Activated CD8-positive, alpha-beta T cell treated with anti-CD3 and anti-CD28 coated beads for 36 hours (primary cell): ENCODE measurements at regions not wholly inside any gene's neighbourhood (a gene's known extent, or its start where the extent isn't known, plus 50 kb on each side); places are given as distances from the start of the nearest gene placed in this dataset.

Source experiments
- ATAC-seq: fragments of 200-7000 bp; cut with Tn5 transposase; one replicate; pipeline ENCODE4 v1.10.0; 2021; ENCODE audit warnings: mild to moderate bottlenecking, moderate library complexity
- CTCF ChIA-PET: fragments of 350-600 bp; sonication (Branson Sonifier 250); formaldehyde crosslinking; loops from one replicate; lab custom pipeline; 2021; ENCODE audit warnings: antibody characterized with exemption; lab: Charles Lee
- POLR2A ChIA-PET: fragments of 350-600 bp; sonication (Branson Sonifier 250); formaldehyde crosslinking; loops from one replicate; lab custom pipeline; 2021; ENCODE audit warnings: antibody characterized with exemption; lab: Charles Lee
- DNase-seq: peaks from one replicate; pipeline ENCODE4 v3.0.0-alpha.2; 2020
- H3K27ac Mint-ChIP-seq: one replicate; pipeline ENCODE4 v1.8.0; 2021; ENCODE audit warnings: mild to moderate bottlenecking, mixed read lengths
- H3K27me3 Mint-ChIP-seq: one replicate; pipeline ENCODE4 v1.8.0; 2021; ENCODE audit warnings: mixed read lengths
- H3K36me3 Mint-ChIP-seq: one replicate; pipeline ENCODE4 v1.8.0; 2021; ENCODE audit warnings: low read depth, mixed read lengths
- H3K4me1 Mint-ChIP-seq: one replicate; pipeline ENCODE4 v1.8.0; 2021; ENCODE audit warnings: low read depth, mixed read lengths
- H3K4me3 Mint-ChIP-seq: one replicate; pipeline ENCODE4 v1.8.0; 2021; ENCODE audit warnings: mild to moderate bottlenecking, moderate library complexity, mixed read lengths
- H3K9me3 Mint-ChIP-seq: one replicate; pipeline ENCODE4 v1.8.0; 2021; ENCODE audit warnings: mixed read lengths
- intact Hi-C: fragments of 100-400 bp; cut with micrococcal nuclease; formaldehyde crosslinking; loops from one replicate; pipeline ENCODE4 v1.10.0; 2022
- TF ChIP-seq, protein P1 (sequence below): fragments of 200-600 bp; IDR thresholded peaks from one replicate; pipeline ENCODE4 v1.8.0; 2022; ENCODE audit warnings: antibody characterized with exemption, mild to moderate bottlenecking

DNA sequence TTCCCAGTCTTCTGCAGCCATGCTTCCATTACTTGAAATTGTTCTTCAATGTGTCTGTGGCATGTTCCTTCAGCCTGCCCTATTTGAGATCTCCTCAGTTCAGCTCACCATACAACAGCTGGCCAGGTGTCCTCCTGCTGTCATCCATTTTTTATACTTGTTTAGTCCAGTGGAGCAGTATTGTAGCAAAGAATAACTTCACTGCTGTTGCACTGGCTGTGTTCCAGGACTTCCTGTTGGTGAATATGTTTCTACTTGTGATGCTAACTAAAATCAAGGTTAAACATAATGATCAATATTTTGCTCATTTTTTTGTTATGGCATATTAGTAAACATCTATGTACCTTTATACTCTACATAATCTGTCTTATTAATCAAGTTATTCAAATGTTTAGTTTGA lies 1394.1 kb downstream of the PCDH9 start:
- H3K9me3 Mint-ChIP-seq: peaks cover 1% of the 10 kb centered on the region
- intact Hi-C loops: no loop called here
- H3K27ac Mint-ChIP-seq: no peak overlapping the region

DNA sequence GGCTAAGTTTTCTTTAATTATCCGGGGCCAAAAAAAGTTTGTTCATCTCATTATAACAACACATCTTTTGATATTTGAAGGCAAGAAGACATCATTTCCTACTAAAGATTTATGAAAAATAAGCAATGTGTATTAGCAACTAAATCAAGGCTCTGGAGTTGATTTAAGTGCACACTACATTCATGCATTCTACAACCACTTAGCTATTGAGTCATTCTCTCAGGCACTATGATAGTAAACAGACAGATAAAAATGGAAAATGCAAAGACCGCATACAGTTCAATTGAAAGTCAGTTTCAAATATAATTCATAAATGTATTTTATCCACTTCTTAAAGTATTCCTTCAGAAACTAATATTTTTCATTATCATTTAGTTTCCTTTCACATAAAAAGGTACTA lies 1395.2 kb downstream of the PCDH9 start:
- H3K4me1 Mint-ChIP-seq: no peaks in the 10 kb centered on the region
- ATAC-seq (no peak), DNase-seq (no peak)
- CTCF ChIA-PET: no interaction called here
- TF ChIP-seq, protein P1, sequence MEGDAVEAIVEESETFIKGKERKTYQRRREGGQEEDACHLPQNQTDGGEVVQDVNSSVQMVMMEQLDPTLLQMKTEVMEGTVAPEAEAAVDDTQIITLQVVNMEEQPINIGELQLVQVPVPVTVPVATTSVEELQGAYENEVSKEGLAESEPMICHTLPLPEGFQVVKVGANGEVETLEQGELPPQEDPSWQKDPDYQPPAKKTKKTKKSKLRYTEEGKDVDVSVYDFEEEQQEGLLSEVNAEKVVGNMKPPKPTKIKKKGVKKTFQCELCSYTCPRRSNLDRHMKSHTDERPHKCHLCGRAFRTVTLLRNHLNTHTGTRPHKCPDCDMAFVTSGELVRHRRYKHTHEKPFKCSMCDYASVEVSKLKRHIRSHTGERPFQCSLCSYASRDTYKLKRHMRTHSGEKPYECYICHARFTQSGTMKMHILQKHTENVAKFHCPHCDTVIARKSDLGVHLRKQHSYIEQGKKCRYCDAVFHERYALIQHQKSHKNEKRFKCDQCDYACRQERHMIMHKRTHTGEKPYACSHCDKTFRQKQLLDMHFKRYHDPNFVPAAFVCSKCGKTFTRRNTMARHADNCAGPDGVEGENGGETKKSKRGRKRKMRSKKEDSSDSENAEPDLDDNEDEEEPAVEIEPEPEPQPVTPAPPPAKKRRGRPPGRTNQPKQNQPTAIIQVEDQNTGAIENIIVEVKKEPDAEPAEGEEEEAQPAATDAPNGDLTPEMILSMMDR: no peak
- H3K27ac Mint-ChIP-seq: no peak overlapping the region
- peaks cover 1% of the 10 kb centered on the region for H3K9me3 Mint-ChIP-seq
- H3K4me3 Mint-ChIP-seq: no peak overlapping the region
- no peaks in the 10 kb centered on the region for H3K36me3 Mint-ChIP-seq
- no peaks in the 10 kb centered on the region for H3K27me3 Mint-ChIP-seq
- intact Hi-C loops: no loop called here
- POLR2A ChIA-PET: no interaction called here

More for the DNA sequence above, 1394.1 kb downstream of the PCDH9 start:
- ATAC-seq (no peak), DNase-seq (no peak)
- Mint-ChIP-seq H3K27me3 (no peaks in the 10 kb centered on the region), H3K4me1 (no peaks in the 10 kb centered on the region), H3K36me3 (no peaks in the 10 kb centered on the region), H3K4me3 (no peak overlapping the region)
- CTCF ChIA-PET: no interaction called here
- POLR2A ChIA-PET: no interaction called here
- TF ChIP-seq, protein P1: no peak

DNA sequence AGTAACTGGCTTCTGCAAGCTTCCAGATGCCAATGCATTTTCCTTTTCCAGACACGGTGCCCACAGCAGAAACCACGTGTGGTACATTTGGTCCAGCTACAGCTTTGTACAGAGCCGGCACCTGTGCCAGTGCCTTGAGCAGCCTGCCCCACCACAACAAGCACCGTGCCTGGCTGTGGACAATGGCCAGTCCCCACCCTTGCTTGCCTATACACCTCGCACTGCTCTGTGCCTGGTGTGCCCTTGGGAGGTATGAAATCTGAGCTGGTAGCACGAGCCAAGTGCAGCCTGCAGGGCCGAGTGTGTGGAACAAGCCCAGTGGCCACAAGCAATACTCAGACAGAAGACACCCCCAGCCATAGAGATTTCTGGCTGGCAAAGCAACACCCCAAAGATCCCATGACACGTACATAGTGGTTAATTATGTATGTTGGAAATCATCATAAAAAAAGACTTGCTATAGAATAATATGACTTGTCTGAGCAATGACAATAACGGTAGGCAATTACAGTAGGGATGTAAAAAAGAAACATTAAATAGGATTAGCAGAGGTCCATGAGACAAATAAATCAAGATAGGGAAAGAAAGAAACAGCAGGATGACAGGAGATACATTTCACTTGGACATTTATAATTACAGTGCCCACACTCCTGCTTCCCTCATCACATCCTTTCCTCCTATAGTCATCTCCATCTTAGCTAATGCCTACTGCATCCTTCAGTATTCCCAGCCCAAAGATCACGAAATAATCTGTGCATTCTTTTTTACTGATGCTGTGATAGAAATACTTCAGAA lies 1399.5 kb downstream of the PCDH9 start:
- ATAC-seq (no peak), DNase-seq (no peak)
- intact Hi-C loops: no loop called here
- Mint-ChIP-seq H3K4me1 (no peaks in the 10 kb centered on the region), H3K36me3 (no peaks in the 10 kb centered on the region), H3K27me3 (no peaks in the 10 kb centered on the region), H3K9me3 (no peaks in the 10 kb centered on the region), H3K27ac (no peak overlapping the region), H3K4me3 (no peak overlapping the region)
- CTCF ChIA-PET: no interaction called here
- TF ChIP-seq, protein P1: no peak
- POLR2A ChIA-PET: no interaction called here

DNA sequence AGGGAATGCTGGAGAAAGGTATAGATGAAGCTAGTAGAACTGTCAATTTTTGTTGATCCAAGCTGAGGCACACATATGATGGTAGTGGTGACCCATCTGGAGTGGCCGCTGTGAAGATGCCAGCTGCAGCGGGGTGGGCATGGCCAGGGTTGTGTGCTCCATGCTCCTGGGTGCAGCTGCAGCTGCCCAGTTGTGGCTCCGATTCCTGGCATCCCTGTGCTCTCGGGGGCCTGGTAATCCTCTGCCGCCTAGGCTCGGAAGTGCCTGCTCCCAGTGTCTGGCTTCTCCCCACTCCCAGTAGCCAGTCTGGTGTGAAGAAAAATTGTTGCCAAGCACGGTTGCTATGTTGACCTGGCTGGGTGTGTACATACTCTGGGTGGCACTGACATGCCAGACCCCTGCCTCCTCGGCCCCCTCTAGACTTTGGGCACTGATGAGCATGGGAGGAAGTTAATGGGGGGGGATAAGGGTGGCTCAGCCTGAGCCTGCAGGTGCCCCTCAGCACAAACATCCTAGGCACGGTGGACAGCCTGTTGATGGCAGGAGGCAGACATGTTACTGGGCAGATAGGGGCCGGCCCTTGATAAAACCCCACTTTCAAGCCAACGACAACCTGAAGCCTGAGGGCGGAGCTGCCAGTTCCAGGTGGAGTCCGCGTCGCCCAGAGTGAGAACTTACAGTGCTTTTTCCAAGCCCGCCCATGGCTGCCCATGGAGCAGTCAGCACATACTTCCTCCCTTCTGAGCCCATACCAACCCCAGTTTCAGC lies 1400.7 kb downstream of the PCDH9 start:
- intact Hi-C loops: no loop called here
- Mint-ChIP-seq H3K4me1 (no peaks in the 10 kb centered on the region), H3K27ac (no peak overlapping the region), H3K36me3 (no peaks in the 10 kb centered on the region), H3K9me3 (no peaks in the 10 kb centered on the region), H3K4me3 (no peak overlapping the region), H3K27me3 (no peaks in the 10 kb centered on the region)
- ChIA-PET POLR2A (no interaction called here), CTCF (no interaction called here)
- ATAC-seq (no peak), DNase-seq (no peak)
- TF ChIP-seq, protein P1: no peak

DNA sequence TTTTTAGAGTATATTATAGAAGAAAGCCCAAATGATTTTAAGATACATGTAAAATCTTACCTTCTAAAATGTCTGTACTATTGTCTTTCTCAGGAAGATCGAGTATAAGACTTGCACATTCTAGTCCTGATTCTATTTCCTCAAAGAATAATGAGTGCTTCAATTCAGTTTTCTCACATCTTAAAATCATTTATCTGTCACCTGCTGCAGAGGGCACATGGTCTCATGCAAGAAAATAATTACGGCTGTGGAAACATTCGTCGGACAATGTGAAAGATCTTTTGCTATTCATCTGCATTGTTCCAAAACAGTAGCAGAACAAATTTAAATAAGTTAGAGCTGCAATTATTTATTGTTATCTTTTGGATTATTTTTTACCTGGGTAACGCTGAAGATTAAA lies 1403.5 kb downstream of the PCDH9 start:
- POLR2A ChIA-PET: no interaction called here
- DNase-seq (no peak), ATAC-seq (no peak)
- H3K27ac Mint-ChIP-seq: no peak overlapping the region
- no peaks in the 10 kb centered on the region for H3K9me3 Mint-ChIP-seq
- no peak overlapping the region for H3K4me3 Mint-ChIP-seq
- H3K36me3 Mint-ChIP-seq: no peaks in the 10 kb centered on the region
- no peaks in the 10 kb centered on the region for H3K27me3 Mint-ChIP-seq
- intact Hi-C loops: no loop called here
- H3K4me1 Mint-ChIP-seq: no peaks in the 10 kb centered on the region
- TF ChIP-seq, protein P1: no peak
- CTCF ChIA-PET: interaction anchor here (0.7 to 0.9 kb wide), 2 partner anchors 9 to 23 kb away, joined by 3 read pairs; no protein-coding TSS in a partner anchor
